NCI-H510A (cell line): ENCODE measurements at regions not wholly inside any gene's neighbourhood (a gene's known extent, or its start where the extent isn't known, plus 50 kb on each side); places are given as distances from the start of the nearest gene placed in this dataset.
A peak's percentile ranks its signal among the peaks of the same experiment; 100 is the strongest.

Experiments used
- DNase-seq: peaks from one replicate; lab custom pipeline; 2025; lab: John Stamatoyannopoulos, UW

DNA sequence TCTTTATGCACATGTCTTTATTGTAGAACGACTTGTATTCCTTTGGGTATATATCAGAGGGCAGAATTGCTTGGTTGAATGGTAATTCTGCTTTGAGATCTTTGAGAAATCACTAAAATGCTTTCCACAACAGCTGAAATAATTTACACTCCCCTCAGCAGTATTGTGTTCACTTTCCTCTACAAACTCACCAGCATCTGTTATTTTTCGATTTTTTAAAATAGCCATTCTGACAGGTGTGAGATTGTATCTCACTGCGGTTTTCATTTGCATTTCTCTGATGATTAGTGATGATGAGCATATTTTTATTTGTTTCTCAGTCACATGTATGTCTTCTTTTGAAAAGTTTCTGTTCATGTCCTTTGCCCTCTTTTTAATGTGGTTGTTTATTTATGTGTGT, 459.8 kb downstream of the PABPC4L start:
- no peak for DNase-seq

DNA sequence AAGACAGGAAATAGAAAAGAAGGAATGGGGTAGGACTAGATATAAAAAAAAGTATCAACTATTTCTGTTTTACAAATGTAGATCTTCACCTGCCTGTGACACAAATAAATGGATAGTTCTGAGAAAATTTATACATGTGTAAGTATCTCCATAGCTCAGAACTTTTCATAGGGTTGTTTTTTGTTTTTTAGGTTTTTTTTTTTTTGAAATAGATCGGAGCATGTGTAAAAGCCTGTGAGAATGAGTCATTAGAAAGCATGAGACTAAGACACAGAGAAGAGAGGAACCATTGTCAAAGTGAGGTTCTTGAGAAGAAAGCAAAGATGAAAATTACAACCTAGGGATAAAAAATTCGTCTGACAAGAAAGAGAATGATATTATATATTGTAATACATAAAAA, 481.6 kb downstream of the PABPC4L start:
- no peak for DNase-seq

DNA sequence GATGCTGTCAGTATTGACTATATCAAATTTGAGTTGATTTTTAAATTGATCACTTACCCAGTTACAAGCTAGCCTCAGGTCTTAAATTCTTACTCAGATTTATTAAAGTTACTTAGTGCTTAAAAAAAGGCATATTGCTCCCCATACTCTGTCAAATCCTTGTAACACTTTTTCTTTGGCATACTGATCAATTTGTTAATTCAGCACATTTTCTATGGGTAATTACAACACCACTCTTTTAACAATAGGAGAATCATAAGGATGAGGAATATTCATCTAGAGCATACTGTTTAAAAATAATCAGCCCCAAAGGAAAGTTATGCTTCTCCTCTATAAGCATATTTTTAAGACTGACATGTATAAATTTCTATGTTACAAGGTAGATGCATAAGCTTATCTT, 482.5 kb downstream of the PABPC4L start:
- no peak for DNase-seq

DNA sequence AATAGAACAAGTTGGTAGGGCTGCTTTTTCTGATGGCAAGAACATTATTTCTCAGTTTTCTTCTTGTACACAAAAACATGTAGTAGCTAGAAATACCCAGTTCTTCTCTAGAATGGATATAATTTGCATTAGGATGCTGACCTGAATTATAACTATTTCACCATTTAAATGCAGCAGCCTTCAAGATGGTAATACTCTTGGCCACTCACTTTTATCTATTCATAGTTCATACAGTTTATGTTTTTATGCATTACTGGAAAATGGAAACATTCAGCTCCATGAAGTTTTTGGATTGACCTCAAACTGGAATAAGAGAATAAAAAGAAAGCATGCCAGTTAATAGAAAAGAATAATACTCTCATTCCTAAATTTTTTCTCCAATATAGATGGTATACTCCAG, 487.4 kb downstream of the PABPC4L start:
- DNase-seq = no peak

DNA sequence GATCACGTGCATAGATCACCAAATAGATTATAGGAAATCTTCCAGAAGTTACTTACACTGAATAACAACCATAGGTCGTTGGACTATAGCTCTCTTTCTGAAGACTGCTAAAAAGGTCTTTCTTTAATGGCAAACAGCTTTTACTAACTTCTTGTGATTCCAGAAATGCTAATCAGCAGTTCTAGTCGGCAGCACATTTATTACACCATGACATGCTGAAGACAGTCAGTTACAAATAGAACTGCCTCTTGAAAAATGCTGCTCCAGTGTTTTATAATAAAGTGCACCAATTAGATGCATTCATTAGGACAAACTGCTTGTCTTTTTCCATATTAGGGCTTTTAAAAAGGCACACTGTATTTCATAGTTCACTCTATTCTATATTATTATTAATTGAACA, 488.2 kb downstream of the PABPC4L start:
- DNase-seq = no peak

DNA sequence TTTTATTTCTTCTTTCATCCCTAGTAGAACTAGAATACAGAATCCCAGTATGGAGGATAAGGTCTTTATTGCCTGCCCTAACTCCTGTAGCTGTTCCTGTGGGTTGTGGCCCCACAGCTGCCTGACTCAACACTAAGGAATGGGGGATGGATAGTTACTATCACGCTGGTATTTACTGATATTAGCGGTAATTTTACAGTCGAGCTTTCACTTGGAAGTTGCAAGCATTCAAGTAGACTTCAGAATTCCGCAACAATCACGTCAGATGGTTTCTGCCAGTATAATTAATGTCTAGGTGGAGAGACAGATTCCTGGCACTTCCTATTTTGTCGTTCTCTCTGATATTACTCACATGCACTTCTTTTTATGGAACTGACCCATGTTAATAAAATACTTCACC, 489.8 kb downstream of the PABPC4L start:
- DNase-seq = no peak

DNA sequence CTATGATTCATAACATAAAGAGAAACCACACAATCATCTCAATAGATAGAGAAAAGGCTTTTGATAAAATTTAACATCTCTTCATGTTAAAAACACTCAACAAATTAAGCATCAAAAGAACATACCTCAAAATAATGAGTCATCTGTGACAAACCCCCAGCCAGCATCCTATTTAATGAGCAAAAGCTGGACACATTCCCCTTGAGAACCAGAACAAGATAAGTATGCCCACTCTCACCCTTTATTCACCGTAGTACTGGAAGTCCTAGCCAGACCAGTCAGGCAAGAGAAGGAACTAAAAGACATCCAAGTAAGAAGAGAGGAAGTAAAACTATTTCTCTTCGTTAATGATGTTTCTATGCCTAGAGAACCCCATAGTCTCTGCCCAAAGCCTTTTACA, 507.2 kb downstream of the PABPC4L start:
- DNase-seq = no peak

DNA sequence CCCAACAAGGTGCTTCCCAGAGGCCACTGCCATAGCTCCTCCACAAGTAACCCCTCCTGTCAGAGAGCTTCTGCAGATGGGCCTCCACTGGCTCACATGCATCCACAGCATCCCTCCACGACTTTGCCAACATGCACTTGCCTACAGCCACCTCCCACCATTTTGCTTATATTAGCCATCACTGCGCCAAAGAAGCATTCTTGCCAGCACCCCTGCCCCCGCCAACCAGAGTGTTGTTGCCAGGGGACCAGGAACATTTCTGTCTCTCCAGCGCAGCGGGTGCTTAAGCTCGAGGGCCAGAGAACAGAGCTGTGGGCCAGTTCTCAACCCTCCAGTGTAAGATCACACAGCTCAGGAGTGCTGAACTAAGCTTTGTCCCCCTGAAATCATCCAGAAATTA, 517.6 kb downstream of the PABPC4L start:
- DNase-seq = no peak

DNA sequence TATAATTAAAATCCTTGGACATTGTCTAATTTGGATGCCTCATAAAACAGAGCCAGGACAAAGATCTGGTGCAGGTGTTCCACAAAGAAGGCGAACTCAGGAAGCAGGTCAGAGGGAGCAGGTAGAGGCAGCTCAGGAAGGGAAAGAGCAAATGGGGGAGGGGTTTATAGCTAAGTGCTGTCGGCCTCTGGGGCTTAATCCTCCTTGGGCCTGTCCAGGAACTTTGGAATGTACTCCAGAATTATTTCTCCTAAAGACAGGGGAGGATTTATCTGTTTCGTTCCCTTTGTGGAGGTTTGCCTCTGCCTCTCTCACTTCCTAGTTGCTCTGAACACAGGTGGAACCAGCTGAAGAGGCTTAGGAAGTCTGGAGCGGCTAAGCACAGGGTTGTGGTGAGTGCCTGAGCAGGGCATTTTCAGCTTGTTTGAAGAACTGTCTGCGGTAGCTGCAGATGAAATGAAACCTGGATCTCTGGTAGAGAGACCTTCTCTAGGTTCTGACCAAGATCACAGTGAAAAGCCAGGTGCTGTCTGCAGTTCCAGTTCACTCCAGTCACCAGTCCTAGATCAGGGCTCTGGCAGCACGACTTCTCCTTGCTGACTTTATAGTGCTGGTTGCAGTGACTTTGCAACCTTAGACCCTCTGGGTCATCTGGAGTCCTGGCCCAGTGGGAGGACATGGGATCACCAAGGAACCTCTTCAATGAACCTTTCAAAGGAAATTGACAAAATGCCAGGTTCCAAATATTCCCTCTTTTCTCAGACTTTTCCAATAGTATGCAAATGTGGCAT, 519.2 kb downstream of the PCDH10 start:
- DNase-seq = no peak

DNA sequence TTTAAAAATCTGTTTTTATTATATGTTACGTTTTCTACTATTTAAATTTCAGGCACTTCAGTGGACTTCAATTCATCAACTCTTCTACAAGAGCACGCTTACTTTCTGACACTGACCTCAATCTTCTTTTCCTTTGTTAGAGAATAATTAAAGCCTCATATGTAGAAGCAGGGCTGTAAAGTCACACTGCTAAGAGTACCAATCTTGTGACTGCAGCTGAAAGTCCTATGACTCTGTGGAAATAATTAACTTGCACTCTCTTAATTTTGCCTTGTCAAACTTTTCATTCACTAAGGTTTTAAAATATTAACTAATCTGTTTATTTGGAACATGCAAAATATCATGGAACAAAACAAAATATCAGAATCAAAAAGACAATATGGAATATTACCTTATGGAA, 498.1 kb downstream of the PCDH10 start:
- DNase-seq = no peak

DNA sequence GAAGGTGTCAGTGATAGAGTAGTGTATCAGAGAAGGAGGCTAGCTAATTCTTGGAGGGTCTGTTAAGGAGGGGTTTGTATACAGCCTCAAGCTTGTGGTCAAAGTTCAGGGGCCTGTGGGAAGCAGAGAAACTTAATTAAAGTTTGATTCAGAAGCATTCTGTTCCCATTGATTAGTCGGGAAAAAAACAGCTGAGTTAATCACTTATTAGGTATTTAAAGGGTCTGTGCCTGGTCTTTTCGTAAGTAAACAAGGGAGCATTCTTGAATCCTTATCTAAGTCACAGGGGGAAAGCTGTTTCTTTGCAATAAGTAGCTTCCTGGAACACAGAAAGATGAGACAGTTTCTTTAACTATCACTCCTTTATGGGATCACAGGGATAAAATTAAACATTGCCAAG, 492.1 kb downstream of the PCDH10 start:
- DNase-seq = no peak

DNA sequence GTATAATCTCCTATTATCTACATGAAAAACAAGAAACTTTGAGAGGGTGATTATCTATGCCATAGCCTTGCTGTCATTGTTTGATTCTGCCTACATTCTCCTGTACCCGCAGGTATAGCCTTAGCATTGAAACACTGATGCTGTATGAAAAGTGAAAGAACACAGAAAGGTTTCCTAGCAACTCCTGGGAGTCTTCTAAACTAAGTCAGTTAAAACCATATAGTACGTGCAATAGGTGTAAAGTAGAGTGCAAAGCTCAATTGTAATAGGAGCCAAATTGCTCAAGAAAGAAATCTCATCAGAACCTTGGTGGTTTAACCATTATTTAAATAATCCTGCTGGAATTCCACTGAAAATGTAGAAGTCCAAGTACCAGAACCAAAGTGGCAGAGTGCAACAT, 489.7 kb downstream of the PCDH10 start:
- no peak for DNase-seq

DNA sequence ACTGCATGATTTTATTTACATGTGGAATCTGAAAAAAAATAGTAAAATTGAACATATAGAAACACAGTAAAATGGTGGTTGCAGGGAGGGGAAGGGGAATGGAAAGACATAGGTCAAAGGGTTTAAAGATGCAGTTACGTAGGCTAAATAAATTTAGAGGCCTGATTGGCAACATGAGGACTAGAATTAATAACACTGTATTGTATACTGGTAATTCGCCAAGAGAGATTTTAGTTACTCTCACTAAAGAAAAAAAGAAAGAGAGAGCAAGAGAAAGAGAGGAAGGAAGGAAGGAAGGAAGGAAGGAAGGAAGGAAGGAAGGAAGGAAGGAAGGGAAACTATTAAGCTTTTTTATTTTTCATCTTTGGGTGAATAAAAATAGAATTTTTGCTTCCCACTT, 488.1 kb downstream of the PCDH10 start:
- DNase-seq = no peak

DNA sequence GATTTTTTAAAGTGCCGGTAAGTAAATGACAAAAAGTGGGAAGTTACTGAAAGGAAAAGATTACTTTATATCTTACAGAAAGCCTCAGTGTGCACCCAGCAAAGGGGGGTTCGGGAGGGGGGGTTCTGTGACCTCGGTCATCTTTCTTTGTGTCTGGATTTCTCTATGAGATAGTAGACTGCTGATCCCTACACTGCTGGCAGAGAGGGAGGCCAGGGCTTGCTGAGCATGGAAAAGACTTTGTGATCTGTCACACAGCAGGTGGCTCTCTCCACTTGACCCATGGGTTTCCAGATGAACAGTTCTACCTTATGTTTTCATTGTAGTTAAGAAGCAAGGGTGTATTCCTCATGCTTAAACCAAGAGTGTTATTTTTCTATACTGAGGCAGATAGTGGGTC, 475.6 kb downstream of the PCDH10 start:
- peak; percentile 0 for DNase-seq

DNA sequence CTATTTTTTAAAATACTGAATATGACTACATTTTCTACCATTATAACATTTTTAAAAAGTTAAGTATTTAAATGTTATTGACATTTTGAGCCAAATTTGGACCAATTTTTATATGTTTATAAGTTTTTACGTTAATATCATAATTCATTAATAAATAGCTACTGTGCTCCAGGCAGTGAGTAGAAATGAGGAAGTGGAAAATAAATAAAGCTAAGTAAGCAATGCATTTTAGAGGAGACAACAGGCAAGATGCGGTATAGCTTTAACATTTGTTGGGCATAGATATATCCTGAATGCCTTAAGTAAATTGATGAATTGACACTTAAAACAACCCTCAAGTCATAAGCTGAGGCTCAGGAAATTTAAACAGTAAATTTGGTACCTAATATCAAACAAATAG, 474.8 kb downstream of the PCDH10 start:
- no peak for DNase-seq

DNA sequence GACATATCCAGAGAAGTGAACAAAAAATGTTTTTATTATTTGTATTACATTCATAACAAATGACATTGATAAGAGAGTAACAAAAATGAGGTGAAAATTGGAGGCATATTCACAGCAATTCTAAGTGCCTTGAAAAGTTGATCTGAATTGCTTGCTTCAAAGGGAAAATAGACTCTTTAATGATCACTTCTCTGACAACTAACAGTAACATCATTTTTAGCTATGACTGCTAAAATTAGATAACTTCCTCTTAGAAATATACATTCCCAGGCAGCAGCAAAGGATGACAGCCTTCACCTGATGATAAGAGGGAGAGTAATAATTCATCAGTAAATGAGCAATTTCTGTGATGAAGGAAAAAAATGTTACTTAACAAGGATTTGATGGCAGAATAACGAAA, 472.5 kb downstream of the PCDH10 start:
- DNase-seq = no peak

DNA sequence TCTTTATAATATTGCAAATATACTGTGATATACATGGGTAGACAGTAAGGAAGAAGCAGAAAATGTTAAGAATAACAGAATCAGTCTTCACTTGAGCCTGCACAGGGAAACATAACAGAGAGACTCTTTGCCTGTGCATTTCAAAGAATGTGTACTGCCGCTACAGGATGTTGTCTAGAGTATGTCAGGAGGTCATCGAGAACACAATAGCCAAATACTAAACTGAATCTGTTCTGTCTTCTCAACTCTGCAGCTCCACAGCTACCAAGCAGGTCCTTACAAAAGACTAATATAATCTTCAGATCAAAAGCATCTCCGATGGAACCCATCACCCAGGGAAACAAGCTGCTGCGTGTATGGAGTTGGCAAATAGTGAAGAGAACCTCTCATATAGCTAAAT, 471.5 kb downstream of the PCDH10 start:
- DNase-seq = no peak

DNA sequence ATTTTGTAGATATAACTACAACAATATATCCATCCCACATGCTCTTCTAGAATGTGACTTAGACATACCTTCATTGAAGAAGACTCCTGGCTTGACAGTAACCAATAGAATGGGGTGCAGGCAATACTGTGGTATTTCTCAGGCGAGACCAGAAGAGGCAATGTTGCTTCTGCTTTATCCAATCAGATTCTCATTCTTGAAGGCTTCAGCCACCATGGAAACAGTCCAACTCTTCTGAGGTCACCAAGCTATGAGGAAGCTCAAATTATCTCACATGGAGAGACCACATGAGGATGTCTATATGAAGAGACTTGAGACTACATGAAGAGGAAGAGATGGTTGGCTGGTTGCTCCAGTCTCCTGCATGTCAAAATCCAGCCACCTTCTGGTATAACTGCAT, 469.9 kb downstream of the PCDH10 start:
- no peak for DNase-seq

DNA sequence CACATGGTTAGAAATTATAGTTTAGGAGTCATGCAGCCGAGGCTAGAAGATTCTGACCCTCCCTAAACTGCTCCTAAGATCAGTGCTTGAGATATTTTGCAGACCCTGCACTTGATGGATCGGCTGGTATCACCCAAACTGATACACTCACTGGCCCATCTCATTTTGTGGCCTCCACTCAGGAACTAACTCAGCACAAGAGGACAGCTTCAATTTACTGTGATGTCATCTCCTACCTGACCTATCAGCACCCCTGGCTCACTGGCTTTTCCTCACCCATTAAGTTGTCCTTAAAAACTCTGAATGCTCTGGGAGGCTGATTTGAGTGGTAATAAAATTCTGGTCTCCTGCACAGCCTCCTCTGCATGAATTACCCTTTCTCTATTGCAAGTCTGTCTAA, 450.9 kb downstream of the PCDH10 start:
- DNase-seq = no peak

DNA sequence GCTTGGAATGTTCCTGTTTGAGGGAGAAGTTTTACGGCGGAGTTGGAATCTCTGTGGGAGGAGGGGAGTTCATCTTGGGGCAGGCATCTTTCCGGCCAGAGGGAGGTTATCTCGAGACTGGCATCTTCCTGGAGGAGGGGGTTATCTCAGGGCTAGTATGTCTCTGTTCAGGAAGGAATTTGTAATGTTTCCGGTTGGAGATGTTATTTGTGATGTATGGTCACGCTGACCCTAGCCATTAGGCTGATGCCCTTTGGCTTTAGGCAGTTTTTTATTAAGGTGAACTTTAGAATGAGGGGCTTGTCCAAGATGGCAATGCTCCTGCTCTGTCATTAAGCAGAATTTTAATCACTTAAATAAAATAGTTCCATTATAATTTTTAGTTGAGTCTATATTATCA, 449.7 kb downstream of the PCDH10 start:
- DNase-seq = no peak

DNA sequence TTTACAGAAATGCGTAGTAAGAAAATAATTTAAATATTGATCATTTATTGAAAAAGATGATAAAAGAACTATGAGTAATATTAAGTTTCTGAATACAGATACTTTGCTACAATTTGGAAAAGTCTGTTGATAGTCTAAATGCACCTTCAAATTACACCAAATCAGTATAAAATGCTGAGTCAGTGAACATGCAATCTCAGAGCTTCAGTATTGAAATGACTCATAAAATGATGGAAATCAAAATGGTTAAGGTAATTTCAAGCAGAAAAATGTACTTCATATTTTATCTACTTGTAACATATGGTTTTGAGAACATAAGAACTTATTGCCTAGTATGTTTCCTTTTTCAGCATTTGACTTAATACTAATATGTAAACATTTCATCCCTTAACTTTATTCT, 448.2 kb downstream of the PCDH10 start:
- no peak for DNase-seq

DNA sequence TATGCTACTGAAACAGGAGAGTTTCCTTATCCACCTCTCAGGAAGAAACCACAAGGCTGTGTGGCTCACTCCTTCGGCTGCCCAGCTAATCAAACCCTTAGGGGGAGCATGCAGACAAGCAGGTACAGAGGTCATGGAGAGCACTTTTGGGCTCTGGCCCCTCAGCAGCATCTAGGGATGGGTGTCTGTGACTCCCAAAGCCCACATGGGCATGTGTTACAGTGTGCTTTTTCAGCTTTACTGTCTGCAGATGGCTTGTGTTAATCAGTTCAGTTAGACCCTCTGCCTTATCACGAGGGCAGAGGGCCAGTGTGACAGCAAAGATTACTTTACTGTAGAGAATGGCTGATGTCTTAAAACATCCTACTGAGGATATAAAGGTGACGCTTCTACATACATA, 447.4 kb downstream of the PCDH10 start:
- DNase-seq = no peak

DNA sequence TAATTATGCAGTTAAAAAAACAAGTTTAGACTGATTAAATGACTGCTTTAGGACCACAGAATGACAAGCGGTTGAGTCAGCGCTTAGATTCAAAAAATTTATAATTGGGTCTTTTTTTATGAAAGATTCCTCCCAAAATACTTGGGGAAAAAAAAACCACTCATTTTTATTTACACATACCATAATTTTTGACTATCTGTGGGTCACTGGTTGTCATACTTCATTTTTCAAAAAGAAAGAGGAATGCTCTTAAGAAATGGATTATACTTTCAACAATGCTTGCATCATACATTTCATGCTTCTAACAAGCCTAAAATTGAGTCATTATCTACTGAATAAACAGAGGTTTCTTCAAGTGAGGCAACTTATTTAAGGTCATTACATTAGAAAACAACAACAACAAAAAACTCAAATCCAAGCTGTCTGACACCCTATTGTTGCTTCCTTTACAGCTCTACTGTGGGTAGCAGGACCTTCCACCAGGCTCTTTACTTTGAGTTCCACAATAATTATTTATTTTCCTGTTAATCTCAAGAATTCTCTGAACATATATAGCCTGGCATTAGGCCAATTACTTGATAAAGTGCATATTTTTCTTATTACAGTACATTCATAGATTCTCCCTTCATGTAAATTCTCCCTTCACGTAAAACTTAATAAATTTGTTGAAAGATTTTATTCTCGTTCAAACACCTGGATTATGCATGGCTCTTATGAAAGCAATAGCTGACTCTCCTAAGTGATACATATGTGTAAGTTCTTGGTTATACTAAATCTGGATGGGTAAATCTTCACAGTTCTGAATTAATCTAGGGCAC, 445.5 kb downstream of the PCDH10 start:
- no peak for DNase-seq

DNA sequence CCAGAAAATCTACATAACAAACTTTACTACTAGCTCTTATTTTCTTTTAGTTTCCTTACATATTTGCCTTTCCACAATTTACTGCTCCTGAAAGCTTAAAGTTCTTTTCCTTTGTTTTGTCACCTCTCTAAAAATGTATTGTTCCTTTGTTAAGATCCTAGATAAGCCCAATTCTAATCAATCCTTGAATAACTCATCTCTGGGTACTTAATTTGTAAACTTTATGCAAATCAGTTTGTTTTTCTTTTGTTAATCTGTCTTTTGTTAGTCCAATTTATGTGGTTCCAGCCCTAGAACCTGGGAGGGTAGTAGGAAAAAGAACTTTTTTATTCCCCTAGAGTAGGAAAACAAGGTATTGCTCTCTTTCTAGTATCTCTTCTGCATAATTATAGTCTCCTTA, 444.7 kb downstream of the PCDH10 start:
- DNase-seq = no peak
